Liver (tissue), 3 donors: ENCODE measurements at regions not wholly inside any gene's neighbourhood (a gene's known extent, or its start where the extent isn't known, plus 50 kb on each side); places are given as distances from the start of the nearest gene placed in this dataset.

Source experiments
- JUND ChIP-seq, 2 donors: IDR thresholded peaks; 2 replicates each; pipeline ENCODE4 v1.6.1; 2016; ENCODE audit warnings: antibody characterized with exemption in 2 of 2
- MAX ChIP-seq: IDR thresholded peaks from 2 replicates; pipeline ENCODE4 v1.6.1; 2016; ENCODE audit warnings: antibody characterized with exemption
- RAD21 ChIP-seq, 2 donors: IDR thresholded peaks; 2 replicates each; pipeline ENCODE4 v1.6.1; 2016; ENCODE audit warnings: antibody characterized with exemption in 2 of 2, mild to moderate bottlenecking in 2 of 2
- RXRA ChIP-seq, 2 donors: IDR thresholded peaks; 2 replicates each; pipeline ENCODE4 v1.6.1; 2017 to 2018; ENCODE audit warnings: antibody characterized with exemption in 2 of 2, mild to moderate bottlenecking in 1 of 2
- YY1 ChIP-seq: IDR thresholded peaks from 2 replicates; pipeline ENCODE4 v1.6.1; 2016; ENCODE audit warnings: antibody characterized with exemption, mild to moderate bottlenecking
- TF ChIP-seq, protein P1 (sequence below): fragments of 150-350 bp; IDR thresholded peaks from 2 replicates; pipeline ENCODE4 v1.5.1; 2017; ENCODE audit warnings: improper control_type of control experiment, low read depth, low read length; ENCODE audit not compliant: missing input control
- donor health status: healthy.
- donor health status: healthy.

DNA sequence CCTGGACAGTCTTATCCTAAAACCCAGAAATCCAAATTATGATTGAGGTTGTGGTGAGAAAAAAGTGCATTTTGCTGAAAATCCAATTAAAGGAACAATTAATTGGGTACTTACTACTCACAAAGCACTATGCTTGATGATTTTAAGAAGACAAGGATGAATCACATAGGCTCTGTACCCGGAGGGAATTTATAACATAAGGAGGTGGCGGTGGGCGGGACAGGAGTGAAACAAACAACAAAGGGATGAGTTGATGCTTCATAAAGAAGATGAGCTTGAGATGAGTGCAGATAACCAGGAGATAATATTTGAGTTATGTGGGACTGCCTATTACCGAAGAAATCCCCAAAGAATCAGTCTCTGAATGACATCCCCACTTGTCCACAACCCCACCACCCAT lies 171.1 kb upstream of the FZD8 start:
- TF ChIP-seq RAD21 (IDR thresholded peaks at IDR 0.05) (no peak), JUND (IDR thresholded peaks at IDR 0.05) (no peak), YY1 (no peak), MAX (no peak), RXRA (IDR thresholded peaks at IDR 0.05) (no peak)
- TF ChIP-seq, protein P1, sequence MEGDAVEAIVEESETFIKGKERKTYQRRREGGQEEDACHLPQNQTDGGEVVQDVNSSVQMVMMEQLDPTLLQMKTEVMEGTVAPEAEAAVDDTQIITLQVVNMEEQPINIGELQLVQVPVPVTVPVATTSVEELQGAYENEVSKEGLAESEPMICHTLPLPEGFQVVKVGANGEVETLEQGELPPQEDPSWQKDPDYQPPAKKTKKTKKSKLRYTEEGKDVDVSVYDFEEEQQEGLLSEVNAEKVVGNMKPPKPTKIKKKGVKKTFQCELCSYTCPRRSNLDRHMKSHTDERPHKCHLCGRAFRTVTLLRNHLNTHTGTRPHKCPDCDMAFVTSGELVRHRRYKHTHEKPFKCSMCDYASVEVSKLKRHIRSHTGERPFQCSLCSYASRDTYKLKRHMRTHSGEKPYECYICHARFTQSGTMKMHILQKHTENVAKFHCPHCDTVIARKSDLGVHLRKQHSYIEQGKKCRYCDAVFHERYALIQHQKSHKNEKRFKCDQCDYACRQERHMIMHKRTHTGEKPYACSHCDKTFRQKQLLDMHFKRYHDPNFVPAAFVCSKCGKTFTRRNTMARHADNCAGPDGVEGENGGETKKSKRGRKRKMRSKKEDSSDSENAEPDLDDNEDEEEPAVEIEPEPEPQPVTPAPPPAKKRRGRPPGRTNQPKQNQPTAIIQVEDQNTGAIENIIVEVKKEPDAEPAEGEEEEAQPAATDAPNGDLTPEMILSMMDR, result no peak
